ENCODE measurements at regions not wholly inside any gene's neighbourhood (a gene's known extent, or its start where the extent isn't known, plus 50 kb on each side); places are given as distances from the start of the nearest gene placed in this dataset.
"Not testable (repeated sequence)": the region's sequence is repeated elsewhere in the genome, so short reads cannot be mapped to it uniquely, and the experiment has no call there.

DNA sequence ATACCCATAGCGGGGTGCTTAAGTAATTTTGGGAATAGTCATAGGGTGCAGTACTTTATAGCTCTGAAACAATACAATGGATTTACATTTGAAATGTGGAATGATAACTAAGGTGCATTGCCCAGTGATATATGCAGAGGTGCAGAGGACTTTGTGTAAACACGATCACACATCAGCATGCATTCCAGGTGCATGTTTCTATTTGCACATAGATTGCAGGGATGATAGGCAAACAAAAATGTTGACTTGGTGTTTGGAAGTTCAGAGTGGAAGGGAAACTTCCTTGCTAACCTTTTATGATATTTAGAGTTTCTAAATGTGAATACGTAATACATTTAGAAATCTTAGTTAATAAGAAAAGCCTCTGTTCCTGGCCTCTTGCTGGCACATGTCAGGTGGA is 941.5 kb downstream of the TUBA3C start:
- not testable (repeated sequence) for DNase-seq (ENCODE audit: low read depth in 1 of 2, low spot score in 1 of 2)

DNA sequence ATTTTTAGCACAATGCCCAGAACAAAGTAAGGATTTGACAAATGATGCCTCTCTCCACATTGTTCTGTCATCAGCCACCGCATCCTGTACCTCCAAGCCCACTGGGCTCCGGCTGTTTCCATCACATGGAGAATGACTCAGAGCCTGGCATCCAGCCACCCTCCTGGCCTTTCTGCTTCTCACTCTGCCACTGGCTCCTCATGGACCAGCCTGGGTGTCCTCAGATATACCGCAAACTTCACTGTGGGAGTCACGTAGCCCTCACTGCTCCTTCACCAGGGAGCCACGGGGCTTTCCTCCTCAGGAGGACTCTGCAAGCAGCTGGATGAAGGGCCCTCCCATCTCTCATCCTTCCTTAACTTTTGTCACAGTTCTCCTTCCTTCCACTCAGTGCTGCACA is 943.0 kb downstream of the TUBA3C start:
- not testable (repeated sequence) for DNase-seq (ENCODE audit: low read depth in 1 of 2, low spot score in 1 of 2)

DNA sequence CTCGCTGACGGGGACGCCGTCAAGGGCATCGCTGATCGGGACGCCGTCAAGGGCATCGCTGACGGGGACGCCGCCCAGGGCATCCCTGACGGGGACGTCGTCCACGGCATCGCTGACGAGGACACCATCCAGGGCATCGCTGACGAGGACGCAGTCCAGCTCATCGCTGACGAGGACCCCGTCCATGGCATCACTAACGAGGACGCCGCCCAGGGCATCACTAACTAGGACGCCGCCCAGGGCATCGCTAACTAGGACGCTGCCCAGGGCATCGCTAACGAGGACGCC is 945.2 kb downstream of the TUBA3C start:
- DNase-seq (ENCODE audit: low read depth in 1 of 2, low spot score in 1 of 2) = no peak

DNA sequence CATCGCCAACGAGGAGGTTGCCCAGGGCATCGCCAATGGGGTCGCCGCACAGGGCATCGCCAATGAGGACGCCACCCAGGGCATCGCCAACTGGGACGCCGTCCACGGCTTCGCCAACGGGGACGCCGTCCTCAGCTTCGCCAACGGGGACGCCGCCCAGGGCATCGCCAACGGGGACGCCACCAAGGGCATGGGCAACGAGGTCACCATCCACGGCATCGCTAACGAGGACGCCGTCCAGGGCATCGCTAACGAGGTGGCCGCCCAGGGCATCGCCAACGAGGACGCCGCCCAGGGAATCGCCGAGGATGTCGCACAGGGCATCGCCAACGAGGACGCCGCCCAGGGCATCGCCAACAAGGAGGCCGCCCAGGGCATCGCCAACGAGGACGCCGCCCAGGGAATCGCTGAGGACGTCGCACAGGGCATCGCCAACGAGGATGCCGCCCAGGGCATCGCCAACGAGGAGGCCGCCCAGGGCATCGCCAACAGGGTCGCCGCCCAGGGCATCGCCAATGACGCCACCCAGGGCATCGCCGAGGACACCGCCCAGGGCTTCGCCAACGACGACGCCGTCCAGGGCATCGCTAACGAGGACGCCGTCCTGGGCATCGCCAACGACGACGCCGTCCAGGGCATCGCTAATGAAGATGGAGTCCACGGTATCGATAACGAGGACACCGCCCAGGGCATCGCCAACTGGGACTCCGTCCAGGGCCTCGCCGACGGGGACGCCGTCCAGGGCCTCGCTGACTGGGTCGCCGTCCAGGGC is 945.7 kb downstream of the TUBA3C start:
- DNase-seq (ENCODE audit: low read depth in 1 of 2, low spot score in 1 of 2) = no peak

DNA sequence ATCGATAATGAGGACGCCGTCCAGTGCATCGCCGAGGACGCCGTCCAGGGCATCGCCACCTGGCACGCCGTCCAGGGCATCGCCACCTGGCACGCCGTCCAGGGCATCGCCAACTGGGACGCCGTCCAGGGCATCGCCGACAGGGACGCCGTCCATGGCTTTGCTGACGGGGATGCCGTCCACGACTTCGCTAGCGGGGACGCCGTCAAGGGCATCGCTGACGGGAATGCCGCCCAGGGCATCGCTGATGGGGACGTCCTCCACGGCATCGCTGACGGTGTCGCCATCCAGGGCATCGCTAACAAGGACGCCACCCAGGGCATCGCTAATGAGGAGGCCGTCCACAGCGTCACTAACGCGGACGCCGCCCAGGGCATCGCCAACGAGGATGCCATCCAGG is 946.5 kb downstream of the TUBA3C start:
- no peak for DNase-seq (ENCODE audit: low read depth in 1 of 2, low spot score in 1 of 2)

DNA sequence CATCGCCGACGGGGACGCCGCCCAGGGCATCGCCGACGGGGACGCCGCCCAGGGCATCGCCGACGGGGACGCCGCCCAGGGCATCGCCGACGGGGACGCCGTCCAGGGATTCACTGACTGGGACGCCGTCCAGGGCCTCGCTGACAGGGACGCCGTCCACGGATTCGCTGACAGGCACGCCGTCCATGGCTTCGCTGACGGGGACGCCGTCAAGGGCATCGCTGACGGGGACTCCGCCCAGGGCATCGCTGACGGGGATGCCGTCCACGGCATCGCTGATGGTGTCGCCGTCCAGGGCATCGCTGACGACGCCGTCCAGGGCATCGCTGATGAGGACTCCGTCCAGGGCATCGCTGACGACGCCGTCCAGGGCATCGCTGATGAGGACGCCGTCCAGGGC is 947.2 kb downstream of the TUBA3C start:
- DNase-seq (ENCODE audit: low read depth in 1 of 2, low spot score in 1 of 2) = not testable (repeated sequence)

DNA sequence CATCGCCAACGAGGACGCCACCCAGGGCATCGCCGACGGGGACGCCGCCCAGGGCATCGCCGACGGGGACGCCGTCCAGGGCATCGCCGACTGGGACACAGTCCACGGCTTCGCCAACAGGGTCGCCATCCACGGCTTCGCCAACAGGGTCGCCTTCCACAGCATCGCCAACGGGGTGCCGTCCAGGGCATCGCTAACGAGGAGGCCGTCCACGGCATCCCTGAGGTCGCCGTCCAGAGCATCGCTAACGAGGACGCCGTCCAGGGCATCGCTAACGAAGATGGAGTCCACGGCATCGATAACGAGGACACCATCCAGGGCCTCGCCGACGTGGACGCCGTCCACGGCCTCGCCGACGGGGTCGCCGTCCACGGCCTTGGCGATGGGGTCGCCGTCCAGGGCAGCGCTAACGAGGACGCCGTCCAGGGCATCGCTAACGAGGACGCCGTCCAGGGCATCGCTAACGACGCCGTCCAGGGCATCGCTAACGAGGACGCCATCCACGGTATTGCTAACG is 947.8 kb downstream of the TUBA3C start:
- no peak for DNase-seq (ENCODE audit: low read depth in 1 of 2, low spot score in 1 of 2)

DNA sequence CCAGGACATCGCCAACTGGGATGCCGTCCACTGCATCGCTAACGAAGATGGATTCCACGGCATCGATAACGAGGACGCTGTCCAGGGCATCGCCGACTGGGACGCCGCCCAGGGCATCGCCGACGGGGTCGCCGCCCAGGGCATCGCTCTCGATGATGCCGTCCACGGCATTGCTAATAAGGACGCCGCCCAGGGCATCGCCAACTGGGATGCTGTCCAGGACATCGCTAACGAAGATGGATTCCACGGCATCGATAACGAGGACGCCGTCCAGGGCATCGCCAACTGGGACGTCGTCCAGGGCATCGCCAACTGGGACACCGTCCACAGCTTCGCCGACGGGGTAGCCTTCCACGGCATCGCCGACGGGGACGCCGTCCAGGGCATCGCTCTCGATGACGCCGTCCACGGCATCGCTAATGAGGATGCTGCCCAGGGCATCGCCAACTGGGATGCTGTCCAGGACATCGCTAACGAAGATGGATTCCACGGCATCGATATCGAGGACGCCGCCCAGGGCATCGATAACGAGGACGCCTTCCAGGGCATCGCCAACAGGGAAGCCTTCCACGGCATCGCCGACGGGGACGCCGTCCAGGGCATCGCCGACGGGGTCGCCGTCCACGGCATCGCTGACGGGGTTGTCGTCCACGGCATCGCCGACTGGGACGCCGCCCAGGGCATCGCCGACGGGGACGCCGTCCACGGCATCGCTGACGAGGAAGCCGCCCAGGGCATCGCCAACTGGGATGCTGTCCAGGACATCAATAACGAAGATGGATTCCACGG is 948.4 kb downstream of the TUBA3C start:
- no peak for DNase-seq (ENCODE audit: low read depth in 1 of 2, low spot score in 1 of 2)

DNA sequence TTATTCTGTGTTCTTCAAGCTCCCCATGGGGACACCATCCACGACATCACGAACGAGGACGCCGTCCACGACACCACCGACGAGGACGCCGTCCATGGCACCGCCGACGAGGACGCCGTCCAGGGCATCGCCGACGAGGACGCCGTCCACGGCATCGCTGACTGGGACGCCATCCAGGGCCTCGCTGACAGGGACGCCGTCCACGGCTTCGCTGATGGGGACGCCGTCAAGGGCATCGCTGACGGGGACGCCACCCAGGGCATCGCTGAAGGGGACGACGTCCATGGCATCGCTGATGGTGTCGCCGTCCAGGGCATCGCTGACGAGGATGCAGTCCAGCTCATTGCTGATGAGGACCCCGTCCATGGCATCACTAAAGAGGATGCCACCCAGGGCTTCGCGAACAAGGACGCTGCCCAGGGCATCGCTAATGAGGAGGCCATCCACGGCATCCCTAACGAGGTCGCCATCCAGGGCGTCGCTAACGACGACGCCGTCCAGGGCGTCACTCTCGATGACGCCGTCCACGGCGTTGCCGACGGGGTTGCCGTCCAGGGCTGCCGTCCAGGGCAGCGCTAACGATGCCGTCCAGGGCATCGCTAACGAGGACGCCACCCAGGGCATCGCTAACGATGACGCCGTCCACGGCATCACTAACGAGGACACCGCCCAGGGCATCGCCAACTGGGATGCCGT is 949.2 kb downstream of the TUBA3C start:
- no peak for DNase-seq (ENCODE audit: low read depth in 1 of 2, low spot score in 1 of 2)

DNA sequence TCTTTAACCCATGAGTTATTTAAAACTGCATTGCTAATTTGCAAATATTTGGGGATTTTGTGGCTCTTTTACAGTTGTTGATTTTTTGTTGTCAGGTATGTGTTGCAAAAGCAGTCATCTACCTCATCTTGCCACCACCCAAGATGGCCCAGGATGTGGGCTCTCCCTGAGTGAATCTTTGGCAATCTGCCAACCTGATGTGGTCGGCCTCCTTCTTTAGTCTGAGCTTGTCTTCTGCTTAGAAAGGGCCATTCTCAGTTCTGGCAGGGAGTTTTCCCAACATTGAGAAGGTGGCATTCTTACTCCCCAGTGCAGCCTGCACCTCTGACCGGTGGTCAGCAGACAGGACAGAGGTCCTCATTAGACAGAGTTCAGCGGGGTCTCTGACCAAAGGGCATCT is 957.2 kb downstream of the TUBA3C start:
- not testable (repeated sequence) for DNase-seq (ENCODE audit: low read depth in 1 of 2, low spot score in 1 of 2)

DNA sequence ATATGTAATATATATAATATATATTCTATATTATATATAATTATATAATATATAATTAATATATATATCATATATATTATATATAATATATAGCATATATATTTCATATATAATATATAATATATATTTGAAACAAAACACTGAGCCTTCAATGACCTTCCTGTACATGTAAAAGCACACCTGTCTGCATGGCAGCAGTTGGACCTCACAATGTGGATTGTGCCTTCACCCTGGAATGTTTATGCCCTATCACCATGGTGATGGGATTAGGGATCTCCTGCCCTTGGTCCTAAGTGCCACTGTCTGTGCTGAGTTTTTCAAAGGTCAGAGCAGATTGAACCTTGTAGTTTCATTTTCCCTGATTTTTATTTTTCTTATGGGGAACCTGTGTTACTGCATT is 966.9 kb downstream of the TUBA3C start:
- DNase-seq (ENCODE audit: low read depth in 1 of 2, low spot score in 1 of 2) = not testable (repeated sequence)

DNA sequence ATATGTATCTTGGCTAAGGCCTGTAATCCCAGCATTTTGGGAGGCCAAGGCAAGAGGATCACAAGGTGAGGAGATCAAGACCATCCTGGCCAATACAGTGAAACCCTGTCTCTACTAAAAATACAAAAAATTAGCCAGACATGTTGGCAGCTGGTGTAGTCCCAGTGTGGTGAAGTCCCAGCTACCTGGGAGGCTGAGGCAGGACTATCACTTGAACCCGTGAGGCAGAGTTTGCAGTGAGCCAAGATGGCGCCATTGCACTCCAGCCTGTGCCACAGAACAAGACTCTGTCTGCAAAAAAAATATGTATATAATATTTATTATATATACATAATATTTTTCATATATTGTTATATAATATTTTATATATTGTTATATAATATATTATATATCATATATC is 968.1 kb downstream of the TUBA3C start:
- not testable (repeated sequence) for DNase-seq (ENCODE audit: low read depth in 1 of 2, low spot score in 1 of 2)

DNA sequence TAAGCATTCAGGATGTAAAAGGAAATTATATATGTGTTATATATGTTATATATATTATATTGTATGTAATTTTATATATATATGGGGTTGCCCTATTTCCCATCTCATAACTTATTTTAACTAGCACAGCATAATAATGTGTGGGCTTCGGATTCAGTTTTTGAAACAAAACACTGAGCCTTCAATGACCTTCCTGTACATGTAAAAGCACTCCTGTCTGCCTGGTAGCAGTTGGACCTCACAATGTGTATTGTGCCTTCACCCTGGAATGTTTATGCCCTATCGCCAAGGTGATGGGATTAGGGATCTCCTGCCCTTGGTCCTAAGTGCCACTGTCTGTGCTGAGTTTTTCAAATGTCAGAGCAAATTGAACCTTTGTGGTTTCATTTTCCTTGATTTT is 968.8 kb downstream of the TUBA3C start:
- peak in 1 of 2 donors; percentile 13 for DNase-seq (ENCODE audit: low read depth in 1 of 2, low spot score in 1 of 2)

DNA sequence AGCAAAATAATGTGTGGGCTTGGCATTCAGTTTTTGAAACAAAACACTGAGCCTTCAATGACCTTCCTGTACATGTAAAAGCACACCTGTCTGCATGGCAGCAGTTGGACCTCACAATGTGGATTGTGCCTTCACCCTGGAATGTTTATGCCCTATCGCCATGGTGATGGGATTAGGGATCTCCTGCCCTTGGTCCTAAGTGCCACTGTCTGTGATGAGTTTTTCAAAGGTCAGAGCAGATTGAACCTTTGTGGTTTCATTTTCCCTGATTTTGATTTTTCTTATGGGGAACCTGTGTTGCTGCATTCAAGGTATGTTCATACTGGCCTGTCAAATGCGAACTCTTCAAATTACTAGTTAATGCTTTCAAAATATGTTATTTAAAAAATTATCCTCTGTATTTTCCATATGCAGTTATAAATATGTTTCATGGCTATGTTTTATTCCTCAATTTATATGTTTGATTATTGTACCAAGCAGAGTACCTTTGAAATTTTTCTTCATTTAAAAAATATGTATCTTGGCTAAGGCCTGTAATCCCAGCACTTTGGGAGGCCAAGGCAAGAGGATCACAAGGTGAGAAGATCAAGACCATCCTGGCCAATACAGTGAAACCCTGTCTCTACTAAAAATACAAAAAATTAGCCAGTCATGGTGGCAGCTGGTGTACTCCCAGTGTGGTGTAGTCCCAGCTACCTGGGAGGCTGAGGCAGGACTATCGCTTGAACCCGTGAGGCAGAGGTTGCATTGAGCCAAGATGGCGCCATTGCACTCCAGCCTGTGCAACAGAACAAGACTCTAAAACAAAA is 969.7 kb downstream of the TUBA3C start:
- DNase-seq (ENCODE audit: low read depth in 1 of 2, low spot score in 1 of 2) = not testable (repeated sequence)

DNA sequence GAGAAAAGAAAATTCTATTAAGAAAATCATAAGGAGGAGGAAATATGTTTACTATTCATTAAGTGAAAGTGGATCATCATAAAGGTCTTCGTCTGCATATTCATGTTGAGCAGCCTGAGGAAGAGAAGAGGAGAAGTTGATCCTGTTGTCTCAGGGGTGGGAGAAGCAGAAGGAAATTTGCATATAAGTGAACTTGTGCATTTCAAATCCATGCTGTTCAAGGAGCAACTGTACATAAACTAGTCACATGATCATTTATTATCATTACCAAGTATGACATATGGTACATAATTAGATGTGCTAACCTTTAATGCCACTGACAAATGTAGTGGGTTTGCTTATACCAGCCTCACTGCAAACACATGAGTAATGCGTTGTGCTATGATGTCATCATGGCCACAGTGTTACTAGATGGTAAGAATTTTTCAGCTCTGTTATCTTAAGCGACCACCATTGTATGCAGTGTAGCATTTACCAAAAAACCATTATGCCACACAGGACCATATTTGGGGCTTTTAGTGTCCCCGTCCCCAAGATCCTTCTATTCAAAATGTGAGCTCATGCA is 976.9 kb downstream of the TUBA3C start:
- DNase-seq (ENCODE audit: low read depth in 1 of 2, low spot score in 1 of 2) = not testable (repeated sequence)

DNA sequence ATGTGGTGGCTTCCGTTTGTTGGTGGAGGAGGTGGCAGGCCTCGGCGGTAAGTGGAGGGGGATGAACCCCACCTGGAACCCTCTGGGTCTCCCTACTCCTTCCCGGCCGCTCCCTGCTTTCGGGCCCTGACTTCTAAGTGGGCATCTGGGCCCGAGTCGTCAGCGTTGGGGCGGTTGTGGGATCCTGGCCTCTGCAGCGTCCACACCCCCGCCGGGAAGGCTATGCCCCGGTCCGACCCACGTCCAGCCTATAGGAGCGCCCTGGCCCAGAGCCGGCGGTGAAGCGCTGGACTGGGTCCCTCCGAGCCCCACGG is 986.3 kb downstream of the TUBA3C start:
- DNase-seq (ENCODE audit: low read depth in 1 of 2, low spot score in 1 of 2) = not testable (repeated sequence)

DNA sequence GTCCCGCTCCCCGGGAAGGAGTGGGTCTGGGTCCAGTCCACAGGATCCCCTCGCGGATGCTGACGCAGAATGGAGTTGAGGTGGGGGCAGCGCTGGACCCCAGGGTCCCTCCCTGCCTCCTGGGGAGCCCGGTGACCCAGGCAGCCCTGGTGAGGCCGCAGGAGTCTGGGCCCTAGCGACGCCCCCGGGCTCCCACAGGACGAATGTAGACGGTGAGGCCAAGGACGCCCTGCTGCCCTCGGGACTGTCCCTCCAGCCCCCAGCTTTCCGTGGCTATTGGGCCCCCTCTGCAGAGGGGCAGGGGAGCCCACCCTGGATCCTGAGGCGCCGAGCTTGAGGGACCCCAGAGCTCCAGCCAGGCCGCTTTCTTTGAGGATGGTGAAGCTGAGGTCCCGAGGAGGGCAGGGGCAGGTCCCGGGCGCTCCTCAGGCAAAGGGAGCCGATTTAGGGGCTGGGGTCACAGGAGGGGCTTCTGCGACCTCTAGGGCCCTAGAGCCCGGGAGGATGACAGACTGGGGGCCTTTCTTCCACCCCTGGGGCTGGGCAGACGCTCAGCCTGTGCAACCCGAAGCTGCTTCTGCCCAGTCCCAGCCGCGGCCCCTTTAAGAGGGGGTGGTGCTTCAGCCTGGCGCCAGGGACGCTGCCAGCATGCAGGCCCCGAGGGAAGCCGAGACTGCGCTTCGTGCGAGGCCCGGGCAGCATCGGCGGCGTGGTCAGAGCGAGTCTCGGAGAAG is 986.8 kb downstream of the TUBA3C start:
- not testable (repeated sequence) for DNase-seq (ENCODE audit: low read depth in 1 of 2, low spot score in 1 of 2)

DNA sequence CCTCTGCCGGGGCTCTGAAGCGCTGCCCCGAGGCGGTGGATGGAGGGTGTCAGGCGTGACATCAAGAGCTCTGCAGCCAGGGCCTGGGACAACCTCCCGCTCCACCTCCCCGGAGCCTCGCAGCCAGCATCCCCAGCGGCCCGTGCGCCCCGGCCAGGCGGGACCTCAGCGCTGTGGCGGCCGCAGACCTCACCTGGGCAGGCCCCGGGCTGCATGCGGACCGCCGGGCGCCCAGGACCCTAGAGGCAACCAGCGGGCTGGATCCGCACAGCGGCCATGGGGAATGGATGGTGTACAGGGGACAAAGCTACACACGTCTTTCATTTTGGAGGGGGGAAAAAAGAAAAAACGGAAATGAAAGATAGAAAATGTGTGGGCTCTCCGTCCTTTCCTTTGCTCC is 987.5 kb downstream of the TUBA3C start:
- not testable (repeated sequence) for DNase-seq (ENCODE audit: low read depth in 1 of 2, low spot score in 1 of 2)
